ENCODE measurements at regions not wholly inside any gene's neighbourhood (a gene's known extent, or its start where the extent isn't known, plus 50 kb on each side); places are given as distances from the start of the nearest gene placed in this dataset.

DNA sequence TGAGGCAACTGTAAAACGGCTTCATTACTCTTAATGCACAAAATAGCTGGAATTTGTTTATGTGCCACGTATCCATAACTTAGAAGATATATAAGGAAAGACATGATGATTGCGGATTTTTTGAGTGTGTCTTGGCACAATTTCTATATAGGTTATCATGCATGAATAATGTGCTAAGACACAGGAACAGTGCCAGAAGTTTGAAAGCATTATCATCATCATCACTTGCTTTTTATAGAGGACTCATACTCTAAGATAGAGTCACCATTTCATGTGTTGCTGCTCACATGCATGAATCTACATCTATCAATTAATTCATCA, 113.4 kb downstream of the ELOVL4 start:
- Histone ChIP-seq H3K27ac (no peak overlapping the region), H3K27me3 (no peaks in the 10 kb centered on the region), H3K9me3 (no peaks in the 10 kb centered on the region), H3K4me3 (no peak overlapping the region), H3K4me1 (no peaks in the 10 kb centered on the region), H3K36me3 (no peaks in the 10 kb centered on the region)
- TF ChIP-seq, protein P1, sequence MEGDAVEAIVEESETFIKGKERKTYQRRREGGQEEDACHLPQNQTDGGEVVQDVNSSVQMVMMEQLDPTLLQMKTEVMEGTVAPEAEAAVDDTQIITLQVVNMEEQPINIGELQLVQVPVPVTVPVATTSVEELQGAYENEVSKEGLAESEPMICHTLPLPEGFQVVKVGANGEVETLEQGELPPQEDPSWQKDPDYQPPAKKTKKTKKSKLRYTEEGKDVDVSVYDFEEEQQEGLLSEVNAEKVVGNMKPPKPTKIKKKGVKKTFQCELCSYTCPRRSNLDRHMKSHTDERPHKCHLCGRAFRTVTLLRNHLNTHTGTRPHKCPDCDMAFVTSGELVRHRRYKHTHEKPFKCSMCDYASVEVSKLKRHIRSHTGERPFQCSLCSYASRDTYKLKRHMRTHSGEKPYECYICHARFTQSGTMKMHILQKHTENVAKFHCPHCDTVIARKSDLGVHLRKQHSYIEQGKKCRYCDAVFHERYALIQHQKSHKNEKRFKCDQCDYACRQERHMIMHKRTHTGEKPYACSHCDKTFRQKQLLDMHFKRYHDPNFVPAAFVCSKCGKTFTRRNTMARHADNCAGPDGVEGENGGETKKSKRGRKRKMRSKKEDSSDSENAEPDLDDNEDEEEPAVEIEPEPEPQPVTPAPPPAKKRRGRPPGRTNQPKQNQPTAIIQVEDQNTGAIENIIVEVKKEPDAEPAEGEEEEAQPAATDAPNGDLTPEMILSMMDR (IDR thresholded peaks at IDR 0.05) = no peak
- intact Hi-C loops (cut with DNase I; ENCODE audit: low total_unique reads) = no loop called here
- no peak for DNase-seq

- H3K27ac ChIP-seq = no peak overlapping the region
- no peaks in the 10 kb centered on the region for H3K27me3 ChIP-seq
- DNase-seq = no peak
- no peaks in the 10 kb centered on the region for H3K4me1 ChIP-seq
- H3K36me3 ChIP-seq = no peaks in the 10 kb centered on the region
- TF ChIP-seq, protein P1 (IDR thresholded peaks at IDR 0.05) = no peak
- intact Hi-C loops (cut with DNase I; ENCODE audit: low total_unique reads) = no loop called here
- H3K9me3 ChIP-seq = no peaks in the 10 kb centered on the region
- H3K4me3 ChIP-seq = no peak overlapping the region
These were observed 113.9 kb downstream of the ELOVL4 start for GRCh38 chr6:79833264-79833963.

GRCh38 chr6:79832723-79833122, 114.6 kb downstream of the ELOVL4 start:
- no peaks in the 10 kb centered on the region for H3K36me3 ChIP-seq
- H3K9me3 ChIP-seq = no peaks in the 10 kb centered on the region
- no peak overlapping the region for H3K4me3 ChIP-seq
- DNase-seq = no peak
- no peaks in the 10 kb centered on the region for H3K4me1 ChIP-seq
- H3K27ac ChIP-seq = no peak overlapping the region
- intact Hi-C loops (cut with DNase I; ENCODE audit: low total_unique reads) = no loop called here
- no peaks in the 10 kb centered on the region for H3K27me3 ChIP-seq
- TF ChIP-seq, protein P1 (IDR thresholded peaks at IDR 0.05) = no peak

DNA sequence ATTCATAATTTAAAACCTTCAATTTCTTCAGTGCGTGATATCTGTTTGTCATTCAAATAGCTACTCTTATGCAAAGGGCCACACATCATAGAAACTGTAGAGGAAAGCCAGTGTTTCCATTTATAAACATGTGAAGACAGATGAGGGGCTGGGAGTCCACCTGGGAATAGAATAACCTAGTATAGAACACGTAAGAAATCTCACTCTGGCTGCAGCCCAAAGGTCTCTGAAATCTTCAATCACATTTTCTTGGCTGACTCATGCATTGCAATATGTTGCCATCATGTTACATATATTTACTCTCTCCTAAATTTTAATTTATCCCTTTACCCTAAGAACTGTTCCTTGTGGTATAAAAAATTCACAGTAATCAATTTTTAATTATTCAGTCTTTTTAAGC, 123.2 kb downstream of the ELOVL4 start:
- Histone ChIP-seq H3K4me1 (no peaks in the 10 kb centered on the region), H3K36me3 (no peaks in the 10 kb centered on the region), H3K4me3 (no peak overlapping the region), H3K9me3 (no peaks in the 10 kb centered on the region), H3K27me3 (no peaks in the 10 kb centered on the region), H3K27ac (no peak overlapping the region)
- TF ChIP-seq, protein P1 (IDR thresholded peaks at IDR 0.05) = no peak
- intact Hi-C loops (cut with DNase I; ENCODE audit: low total_unique reads) = no loop called here
- no peak for DNase-seq

- no peaks in the 10 kb centered on the region for H3K27me3 ChIP-seq
- no peak overlapping the region for H3K27ac ChIP-seq
- DNase-seq = no peak
- H3K36me3 ChIP-seq = no peaks in the 10 kb centered on the region
- TF ChIP-seq, protein P1 (IDR thresholded peaks at IDR 0.05) = no peak
- no peaks in the 10 kb centered on the region for H3K4me1 ChIP-seq
- H3K4me3 ChIP-seq = no peak overlapping the region
- intact Hi-C loops (cut with DNase I; ENCODE audit: low total_unique reads) = no loop called here
- H3K9me3 ChIP-seq = no peaks in the 10 kb centered on the region
These were observed 125.5 kb downstream of the ELOVL4 start for GRCh38 chr6:79821859-79822258.

DNA sequence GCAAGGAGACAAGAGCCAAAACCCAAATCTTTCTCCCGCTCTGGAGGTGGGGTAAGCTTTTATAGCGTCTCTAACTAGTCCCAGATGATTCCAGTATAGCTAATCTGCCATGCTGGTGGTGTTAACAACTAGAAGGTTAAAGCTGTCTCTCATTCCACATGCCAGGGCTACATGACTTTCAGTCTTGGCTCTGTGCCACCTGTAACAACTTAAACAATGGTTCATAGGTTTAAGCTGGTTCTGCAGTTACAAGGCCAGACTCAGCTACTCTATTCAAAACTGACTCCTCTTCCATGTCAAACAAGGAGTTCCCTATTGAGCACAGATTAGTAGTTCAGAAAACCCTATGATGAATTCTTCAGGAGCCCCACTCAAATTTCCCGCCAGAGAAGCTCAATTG, 128.9 kb downstream of the ELOVL4 start:
- Histone ChIP-seq H3K4me3 (no peak overlapping the region), H3K27ac (no peak overlapping the region), H3K9me3 (no peaks in the 10 kb centered on the region), H3K27me3 (no peaks in the 10 kb centered on the region), H3K4me1 (no peaks in the 10 kb centered on the region), H3K36me3 (no peaks in the 10 kb centered on the region)
- no peak for DNase-seq
- TF ChIP-seq, protein P1 (IDR thresholded peaks at IDR 0.05) = no peak
- intact Hi-C loops (cut with DNase I; ENCODE audit: low total_unique reads) = loop anchor here (10.0 kb wide), 1 partner anchor 244 kb away; no protein-coding TSS in a partner anchor

All from tibial artery (tissue), 4 donors.